ENCODE measurements at regions not wholly inside any gene's neighbourhood (a gene's known extent, or its start where the extent isn't known, plus 50 kb on each side); places are given as distances from the start of the nearest gene placed in this dataset.
"Not testable (repeated sequence)": the region's sequence is repeated elsewhere in the genome, so short reads cannot be mapped to it uniquely, and the experiment has no call there.

DNA sequence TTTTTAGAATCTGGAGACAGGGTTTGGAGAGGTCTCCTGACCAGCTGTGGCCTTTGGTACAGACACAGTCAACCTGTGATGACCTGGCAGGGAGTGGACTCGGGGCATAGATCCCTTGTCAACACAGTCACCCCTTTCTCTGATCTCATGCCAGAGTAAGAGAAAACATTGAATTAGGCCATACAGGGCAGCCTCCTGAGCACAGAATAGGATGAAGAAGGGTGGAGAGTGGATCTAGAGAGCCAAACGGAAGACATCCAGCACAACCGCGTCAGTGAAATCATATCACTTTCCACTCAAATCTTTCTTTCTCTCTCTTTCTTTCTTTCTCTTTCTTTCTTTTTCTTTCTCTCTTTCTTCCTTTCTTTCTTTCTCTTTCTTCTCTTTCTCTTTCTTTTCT, 145.9 kb upstream of the TBX3 start:
- DNase-seq (ENCODE audit: low spot score) = no peak

DNA sequence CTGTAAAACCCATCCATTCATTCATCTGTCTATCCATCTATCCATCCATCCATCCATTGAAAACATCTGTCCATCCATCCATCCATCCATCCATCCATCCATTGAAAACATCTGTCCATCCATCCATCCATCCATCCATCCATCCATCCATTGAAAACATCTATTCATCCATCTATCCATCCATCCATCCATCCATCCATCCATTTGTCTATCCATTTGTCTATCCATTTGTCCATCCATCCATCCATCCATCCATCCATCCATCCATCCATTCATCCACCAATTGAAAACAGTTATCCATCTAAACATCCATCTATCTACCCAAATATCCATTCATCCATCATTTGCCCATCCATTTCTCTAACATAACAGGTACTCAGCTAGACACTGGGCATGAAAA, 145.3 kb upstream of the TBX3 start:
- not testable (repeated sequence) for DNase-seq (ENCODE audit: low spot score)

DNA sequence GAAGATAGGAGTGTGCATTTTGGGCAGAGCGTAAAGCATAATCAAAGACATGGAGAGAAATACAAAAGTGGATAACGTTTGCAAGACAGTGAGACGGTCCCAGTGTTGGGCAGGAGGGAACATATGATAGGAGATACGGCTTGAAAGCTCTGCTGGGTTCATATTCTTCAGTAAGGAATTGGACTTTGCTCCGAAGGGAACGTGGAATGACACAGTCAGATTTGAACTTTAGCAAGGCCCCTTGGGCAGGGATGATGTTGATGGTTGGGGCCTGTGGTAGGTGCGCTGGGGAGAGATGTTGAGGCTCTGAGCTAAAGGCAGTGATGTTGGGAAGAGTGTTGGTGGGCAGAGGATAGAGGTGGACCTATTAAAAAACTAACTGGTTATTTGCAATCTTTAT, 143.5 kb upstream of the TBX3 start:
- DNase-seq (ENCODE audit: low spot score) = no peak

DNA sequence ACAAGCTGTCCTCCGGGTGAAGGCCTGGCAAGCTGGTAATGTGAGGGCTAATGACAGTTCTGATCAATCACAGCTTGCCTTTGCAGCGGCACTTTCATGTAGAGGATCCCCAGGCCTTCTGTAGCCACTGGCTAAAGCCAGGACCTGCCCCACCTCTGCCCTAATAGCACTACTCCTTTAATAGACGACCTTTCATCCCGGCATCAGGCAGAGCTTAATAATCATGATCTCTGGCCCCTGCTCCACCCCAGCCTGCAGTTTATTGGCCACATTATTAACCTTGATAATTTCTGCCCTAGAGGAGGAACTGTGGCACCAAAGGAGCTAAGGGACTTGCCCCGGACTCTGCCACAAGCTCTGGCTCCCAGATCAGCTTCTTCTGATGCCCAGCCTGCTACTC, 142.3 kb upstream of the TBX3 start:
- no peak for DNase-seq (ENCODE audit: low spot score)

DNA sequence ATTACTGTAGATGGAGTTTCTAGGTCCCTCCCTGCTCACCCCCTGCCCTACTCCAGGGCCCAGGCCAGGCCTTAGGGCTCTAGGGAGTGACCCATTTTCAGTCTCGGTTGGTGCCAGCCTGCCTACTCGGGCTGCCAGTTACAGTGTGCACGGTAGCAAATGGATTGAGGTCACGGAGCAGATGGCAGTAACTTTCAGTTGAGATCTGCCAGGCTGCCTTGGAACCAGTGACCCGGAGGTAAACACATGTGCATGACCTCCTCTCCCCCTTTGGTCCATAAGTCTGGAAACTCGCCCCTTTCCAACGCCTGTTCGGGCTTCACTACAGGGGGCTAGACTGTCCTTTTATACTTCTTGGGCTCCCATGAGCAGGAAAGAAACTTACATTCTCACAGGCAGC, 139.7 kb upstream of the TBX3 start:
- no peak for DNase-seq (ENCODE audit: low spot score)

DNA sequence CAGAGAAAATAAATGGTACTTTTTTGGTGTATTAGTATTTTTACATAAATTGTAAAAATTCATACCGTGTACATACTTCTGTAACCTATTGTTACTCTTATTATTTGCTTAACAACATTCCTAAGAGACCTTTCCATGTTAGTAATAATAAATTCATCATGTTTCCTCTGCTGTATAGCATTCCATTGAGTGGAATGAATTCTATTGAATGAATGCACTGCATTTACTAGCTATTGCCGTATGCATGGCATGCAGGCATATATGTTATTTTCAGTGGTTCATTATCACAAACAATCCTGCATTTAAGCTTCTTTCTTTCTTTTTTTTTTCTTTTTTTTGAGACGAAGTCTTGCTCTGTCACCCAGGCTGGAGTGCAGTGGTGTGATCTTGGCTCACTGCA, 137.6 kb upstream of the TBX3 start:
- no peak for DNase-seq (ENCODE audit: low spot score)

DNA sequence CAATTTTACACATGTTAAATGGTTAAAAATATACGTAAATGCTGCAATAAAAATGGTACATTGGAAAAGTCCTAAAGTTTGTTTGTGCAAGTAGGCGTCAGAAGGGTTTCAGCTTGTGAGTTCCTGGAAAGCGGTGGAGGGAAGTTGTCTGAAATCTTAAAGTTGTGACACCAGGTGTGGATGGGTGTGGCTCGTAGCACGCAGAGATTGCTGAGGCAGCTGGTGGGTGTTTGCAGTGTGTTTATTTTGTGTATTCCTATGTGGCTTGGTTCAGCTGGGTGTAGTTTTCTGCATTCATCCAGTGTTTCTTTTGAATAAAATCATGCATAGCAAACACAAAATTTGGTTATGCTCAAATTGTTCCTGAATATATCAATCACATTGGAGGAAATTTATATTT, 136.8 kb upstream of the TBX3 start:
- DNase-seq (ENCODE audit: low spot score) = no peak

DNA sequence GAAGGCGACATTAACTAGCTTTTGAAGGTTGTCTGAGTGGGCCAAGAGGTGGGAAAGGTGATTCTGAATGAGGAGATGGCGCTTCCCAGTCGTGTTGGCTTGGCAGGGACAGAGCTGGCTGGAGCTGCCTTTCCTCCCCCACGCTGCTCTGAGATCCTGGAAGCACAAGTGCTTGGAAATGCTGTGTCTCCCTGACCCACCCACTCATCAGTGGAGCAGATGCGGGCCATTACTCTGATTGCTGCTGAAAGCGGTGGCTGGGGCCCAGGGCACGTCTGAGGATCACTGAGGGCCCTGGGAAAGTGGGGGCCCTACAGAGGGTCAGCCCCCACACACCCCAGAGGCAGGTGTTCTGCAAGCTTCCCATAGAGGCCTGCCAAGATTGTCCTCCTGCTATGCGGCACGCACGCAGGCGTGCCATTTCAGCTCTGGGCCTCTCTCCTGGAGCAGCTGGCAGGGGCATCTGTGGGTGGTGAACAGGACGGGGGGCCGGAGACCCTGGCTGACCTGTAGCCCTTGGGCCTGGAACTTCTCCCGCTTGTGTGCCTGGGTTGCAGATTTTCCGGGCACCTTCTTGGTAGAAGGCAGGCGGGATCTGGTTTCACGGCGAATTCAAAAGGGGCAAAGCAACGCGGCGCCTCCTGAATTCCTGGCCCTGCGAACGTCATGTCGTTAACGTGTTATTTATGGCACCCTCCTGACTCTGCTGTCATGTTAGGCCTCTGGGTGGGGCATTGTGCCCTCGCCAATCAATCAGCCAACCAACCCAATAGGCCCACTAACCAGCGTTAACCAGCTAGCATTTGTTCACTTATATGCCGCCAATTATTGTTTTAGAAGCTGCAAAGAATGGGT, 133.8 kb upstream of the TBX3 start:
- no peak for DNase-seq (ENCODE audit: low spot score)

DNA sequence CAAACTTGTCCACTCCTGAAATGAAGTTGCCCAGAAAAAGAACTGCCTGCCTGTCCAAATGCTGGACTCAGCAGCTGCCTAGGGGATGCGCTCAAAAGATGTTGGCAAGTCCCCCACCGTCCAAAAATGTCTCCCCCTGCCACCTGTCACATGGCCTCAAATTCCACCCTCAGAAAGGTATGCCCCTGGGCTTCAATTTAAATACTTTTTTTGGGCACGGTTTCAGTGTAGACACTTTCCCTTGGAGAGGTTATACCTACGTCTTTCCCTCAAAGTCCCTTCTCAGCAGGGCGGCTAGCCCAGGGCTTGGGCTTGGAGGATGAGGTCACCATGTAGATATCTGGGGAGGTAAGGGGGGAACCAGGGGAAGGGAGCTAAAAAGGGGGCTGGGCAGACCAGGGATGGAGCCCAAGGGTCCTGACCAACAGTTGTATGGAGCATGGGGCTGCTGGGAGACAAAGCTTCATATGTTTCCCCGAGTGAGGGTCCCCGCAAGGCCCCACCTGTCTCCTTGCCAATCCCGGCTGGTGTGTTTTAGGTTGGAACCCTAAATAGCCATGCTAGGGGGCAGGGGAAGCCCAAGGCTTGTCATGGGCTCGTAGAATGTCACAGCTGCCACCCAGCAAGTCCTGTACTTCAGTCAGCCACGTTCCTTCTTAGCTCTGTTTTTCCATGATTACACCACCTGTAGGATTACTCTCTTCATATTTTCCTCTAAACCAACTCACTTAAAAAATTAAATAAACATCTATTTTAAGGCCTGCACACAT, 131.2 kb upstream of the TBX3 start:
- no peak for DNase-seq (ENCODE audit: low spot score)

DNA sequence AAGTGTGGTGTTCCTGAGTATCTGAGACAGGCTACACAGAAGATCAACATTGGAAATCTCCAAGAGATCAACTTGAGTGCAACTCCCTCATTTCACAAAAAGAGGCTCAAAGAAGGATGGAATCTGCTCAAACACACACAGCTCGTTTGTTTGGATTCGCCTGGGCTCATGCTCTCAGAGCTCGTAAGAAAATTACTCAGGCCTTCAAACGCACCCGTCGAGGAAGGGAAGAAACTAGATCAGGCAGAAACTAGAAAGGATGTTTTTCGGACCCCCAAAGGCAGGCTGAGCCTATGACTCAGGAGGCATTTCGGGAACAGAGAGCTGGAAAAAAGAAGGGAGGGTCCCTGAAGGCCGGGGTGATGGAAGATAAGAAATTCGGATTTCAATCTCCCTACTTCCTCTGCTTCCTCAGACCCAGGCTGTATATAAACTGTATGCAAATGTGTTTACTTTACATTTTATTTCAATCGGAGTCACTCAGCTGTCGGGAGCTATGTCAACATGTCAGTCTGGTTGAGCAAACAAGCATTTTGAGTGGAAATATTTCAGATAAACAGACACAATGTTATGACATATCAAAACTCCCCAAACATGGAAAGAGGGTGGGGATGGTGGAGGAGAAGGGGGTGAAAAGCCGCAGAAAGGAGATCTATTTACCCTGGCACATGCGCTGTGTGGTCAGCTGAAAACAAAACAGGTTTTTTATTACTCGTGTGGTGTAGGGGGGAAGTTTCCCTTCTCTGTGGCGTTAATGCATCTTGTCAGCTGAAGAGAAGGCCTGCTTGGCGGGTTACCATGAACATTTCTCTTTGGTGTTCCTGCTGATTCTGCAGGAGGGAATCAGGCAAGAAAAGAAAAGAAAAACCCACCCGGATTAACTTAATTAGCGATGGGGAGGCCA, 129.1 kb upstream of the TBX3 start:
- peak; percentile 29 for DNase-seq (ENCODE audit: low spot score)

DNA sequence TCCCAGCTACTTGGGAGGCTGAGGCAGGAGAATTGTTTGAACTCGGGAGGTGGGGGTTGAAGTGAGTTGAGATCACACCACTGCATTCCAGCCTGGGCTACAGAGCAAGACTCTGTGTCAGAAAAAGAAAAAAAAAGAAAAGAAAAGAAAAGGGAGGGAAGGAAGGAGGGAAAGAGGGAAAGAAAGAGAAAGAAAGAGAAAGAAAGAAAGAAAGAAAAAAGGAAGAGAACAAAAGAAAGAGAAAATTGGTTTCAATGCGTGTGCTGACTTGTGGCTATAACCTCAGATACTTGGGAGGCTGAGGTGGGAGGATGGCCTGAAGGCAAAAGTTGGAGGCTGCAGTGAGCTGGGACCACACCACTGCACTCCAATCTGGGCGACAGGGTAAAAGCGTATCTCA, 128.4 kb upstream of the TBX3 start:
- DNase-seq (ENCODE audit: low spot score) = no peak

DNA sequence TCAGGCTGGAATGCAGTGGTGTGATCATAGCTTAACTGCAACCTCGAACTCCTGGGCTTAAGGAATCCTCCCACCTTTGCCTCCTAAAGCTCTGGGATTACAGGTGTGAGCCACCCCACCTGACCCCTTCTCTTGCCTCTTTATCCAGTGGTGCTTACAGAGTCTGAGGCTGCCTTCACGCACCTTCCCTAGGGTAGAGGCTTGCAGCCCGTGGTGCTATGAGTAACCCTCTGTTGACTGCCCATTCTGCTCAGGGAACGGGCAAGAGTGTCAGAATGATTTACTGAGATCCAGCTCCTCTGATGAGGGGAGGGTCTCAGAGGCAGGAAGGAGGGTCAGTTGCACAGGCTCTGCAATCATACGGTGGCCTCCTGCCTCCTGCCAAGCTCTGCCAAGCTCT, 125.1 kb upstream of the TBX3 start:
- DNase-seq (ENCODE audit: low spot score) = no peak

DNA sequence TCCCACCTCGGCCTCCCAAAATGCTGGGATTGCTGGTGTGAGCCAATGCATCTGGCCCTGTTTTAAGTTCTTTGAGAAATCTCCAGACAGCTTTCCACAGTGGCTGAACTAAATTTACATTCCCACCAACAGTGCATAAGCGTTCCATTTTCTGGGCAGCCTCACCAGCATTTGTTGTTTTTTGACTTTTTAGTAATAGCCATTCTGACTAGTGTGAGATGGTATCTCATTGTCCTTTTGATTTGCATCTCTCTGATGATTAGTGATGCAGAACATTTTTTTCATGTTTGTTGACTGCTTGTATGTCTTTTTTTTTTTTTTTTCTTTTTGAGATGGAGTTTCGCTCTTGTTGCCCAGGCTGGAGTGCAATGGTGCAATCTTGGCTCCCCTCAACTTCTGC, 117.4 kb upstream of the TBX3 start:
- DNase-seq (ENCODE audit: low spot score) = not testable (repeated sequence)

DNA sequence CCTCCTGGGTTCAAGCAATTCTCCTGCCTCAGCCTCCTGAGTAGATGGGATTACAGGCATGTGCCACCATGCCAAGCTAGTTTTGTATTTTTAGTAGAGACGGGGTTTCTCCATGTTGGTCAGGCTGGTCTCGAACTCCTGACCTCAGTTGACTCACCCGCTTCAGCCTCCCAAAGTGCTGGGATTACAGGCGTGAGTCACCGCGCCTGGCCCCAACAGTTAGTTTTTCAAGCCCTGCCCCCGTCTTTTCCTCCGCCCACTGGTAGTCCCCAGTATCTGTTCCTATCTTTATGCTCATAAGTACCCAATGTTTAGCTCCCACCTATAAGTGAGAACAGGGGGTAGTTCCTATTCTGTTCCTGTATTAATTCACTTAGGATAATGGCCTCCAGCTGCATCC, 116.6 kb upstream of the TBX3 start:
- not testable (repeated sequence) for DNase-seq (ENCODE audit: low spot score)

DNA sequence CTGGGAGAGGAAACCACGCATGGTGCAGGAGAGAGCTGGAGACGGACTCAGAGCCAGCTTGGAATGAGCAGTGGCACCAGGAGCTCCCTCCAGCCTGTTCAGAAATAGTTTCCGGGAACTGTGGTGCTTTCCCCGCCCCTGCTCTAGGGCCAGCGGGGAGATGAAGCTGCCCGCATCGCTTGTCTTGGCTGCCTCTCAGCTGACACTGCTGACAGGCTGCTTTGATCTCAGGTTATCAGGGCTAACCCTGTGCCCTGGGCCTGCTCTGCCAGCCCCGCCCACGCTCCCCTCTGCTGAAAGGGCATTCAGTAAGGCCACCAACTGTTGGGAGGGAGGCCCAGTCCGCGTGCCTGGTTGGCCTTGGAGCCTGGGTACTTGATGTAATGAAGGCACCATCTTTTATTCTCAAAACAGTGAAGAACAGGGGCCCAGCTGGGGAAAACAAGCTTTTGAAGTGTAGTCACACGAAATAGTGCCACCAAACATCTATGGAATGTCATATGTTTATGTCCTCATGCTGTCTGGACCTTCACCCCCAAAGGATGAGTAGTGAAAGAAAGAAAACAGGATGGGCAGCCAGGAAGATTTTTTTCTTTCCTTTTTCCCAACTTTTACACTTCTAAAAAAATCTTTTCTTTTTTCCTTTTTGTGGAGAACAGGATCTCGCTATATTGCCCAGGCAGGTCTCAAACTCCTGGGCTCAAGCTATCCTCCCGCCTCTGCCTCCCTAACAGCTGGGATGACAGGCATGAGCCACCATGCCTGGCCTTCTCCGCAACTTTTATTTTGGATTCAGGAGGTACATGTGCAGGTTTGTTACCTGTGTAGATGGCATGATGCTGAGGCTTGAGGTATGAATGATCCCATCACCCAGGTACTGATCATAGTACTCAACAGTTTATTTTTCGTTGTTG, 115.9 kb upstream of the TBX3 start:
- peak; percentile 56 for DNase-seq (ENCODE audit: low spot score)

DNA sequence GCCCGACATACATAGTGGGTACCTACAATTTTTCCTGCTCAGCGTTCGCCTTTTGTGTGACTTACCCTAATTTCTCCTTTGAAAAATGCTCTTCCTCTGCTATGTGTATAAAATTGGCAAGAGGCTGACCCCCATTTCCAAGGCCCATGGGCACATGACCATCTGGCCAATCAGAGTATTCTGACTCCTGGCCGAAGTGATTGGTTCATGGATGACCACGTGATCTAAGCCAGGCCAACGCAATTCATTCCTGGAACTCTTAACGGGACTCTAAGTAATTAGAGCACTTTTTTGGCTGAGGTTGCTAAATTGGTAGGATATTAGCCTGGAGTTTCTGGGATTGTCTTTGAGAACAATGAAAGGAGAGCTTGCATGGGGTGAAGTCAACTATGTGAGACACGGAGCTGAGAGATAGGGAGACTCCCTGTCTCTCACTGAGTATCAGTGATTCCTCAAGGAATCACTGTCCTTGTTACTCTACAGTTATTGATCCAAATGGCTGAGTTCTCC, 110.1 kb upstream of the TBX3 start:
- DNase-seq (ENCODE audit: low spot score) = no peak

DNA sequence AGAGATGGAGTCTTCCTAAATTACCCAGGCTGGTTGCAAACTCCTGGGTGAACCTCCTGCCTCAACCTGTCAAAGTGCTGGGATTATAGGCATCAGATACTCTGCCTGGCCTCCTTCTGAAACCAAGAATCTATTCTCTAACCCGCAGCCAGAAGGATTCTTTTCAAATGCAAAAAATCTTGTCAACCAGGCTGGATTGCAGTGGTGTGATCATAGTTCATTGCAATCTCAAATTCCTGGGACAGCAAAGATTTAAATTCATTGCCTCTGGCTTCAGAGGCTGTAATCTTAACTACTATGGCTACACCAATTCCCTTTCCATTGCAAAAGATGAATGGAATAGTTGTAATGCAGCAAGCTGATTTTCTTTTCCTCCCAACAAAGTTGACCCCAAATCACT, 106.3 kb upstream of the TBX3 start:
- no peak for DNase-seq (ENCODE audit: low spot score)

DNA sequence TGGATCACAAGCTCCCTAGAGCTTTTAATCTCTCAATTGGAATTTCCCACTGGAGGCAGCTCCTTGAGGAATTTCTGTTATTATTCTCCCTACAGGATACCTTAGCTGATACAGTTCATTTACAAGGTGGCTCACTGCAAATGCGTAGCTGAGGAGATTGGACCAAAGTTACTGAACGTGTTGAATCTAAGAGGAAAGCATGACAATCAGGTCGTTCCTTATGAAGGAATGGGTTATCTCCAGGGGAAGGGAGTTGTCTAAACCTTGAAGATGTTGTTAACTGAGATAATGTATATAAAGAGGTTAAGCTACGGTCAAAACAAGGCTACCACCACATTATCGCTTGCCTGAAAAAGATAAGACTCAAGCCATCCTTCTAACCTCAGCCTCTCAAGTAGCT, 105.8 kb upstream of the TBX3 start:
- no peak for DNase-seq (ENCODE audit: low spot score)

DNA sequence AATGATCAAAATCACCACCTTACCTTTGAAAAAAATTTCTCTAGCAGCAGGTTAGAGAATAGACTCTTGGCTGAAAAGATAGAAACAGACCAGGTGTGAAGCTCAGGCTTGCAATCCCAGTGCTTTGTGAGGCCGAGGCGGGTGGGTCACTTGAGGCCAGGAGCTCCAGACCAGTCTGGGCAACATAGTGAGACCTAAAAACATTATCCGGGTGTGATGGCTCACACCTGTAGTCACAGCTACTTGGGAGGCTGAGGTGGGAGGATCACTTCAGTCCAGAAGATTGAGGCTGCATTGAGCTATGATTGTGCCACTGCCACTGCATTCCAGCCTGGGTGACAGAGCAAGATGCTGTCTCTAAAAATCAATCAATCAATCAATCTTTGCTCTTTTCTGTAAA, 105.3 kb upstream of the TBX3 start:
- no peak for DNase-seq (ENCODE audit: low spot score)

DNA sequence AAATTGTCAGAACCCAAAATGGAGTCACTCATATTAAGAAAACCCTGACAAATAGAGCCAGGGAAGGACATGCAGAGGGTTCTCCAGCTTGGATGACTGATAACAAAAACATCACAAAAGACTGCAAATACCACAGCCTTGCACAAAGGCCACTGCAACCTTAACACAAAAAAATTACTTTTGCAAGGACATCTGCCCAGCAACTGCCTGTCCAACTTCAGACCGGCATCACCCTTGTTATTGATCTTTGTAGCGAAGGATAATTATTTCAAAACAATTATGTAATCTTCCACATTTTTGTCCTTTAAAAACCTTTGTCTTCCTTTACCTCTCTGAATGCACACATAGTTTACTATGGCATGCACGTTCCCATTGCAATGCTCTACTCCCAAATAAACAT, 100.6 kb upstream of the TBX3 start:
- DNase-seq (ENCODE audit: low spot score) = no peak

DNA sequence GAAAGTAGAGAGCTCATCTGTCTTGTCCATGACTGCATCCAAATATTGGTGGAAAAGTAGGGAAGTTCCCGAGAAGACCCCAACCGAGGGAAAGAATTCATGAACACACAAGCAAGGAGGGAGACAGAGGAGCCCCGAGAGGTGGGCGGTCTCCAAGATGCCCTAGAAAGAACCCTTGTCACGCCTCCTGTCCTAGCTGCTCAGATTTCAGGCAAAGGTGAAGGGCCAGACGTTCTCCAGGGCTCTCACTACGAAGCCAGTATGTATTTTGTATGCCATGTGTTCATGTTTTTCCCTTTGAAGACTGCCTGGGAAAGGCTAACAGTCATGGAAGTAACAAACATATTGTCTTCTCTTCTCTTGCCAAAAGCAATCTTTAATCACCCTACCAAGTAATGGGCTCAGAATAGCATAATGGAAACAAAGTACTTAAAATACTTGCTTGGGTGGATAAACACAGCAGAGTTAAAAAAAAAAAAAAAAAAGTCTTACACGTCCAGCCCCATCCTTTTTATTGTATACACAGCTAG, 99.2 kb upstream of the TBX3 start:
- DNase-seq (ENCODE audit: low spot score) = no peak
